GM18507 (cell line): ENCODE measurements at regions not wholly inside any gene's neighbourhood (a gene's known extent, or its start where the extent isn't known, plus 50 kb on each side); places are given as distances from the start of the nearest gene placed in this dataset.

Experiments used
- DNase-seq: peaks from one replicate; pipeline ENCODE4 v3.0.0; 2011; ENCODE audit warnings: low read depth; ENCODE audit not compliant: insufficient read length; ENCODE audit errors: extremely low spot score
- FAIRE-seq: peaks from 2 replicates; lab custom pipeline; 2011; peaks lifted over from hg19 to GRCh38; lab: Jason Lieb, UNC

DNA sequence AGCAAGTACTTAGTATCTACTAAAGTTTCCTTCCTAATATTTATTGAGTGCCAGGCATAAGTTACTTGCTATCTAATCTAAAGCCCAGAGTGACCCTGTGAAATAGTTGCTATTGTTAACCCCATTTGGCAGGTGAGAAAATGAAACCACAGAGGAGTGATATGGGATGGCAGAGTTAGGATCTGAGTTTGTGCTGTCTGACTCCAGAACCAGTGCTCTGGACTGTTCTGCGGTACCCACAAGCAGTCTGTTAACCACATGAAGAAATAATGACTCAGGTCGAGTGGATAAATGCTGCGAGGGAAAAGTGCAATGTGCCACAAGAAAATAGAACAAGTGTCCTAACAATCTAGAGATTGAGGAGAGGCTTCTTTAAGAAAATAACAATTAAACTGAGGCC, 60.7 kb upstream of the GZMB start:
- DNase-seq, result no peak
- FAIRE-seq, result no peak

- DNase-seq (no peak), FAIRE-seq (no peak)
These were observed 60.0 kb upstream of the GZMB start for GRCh38 chr14:24693983-24694382.

DNA sequence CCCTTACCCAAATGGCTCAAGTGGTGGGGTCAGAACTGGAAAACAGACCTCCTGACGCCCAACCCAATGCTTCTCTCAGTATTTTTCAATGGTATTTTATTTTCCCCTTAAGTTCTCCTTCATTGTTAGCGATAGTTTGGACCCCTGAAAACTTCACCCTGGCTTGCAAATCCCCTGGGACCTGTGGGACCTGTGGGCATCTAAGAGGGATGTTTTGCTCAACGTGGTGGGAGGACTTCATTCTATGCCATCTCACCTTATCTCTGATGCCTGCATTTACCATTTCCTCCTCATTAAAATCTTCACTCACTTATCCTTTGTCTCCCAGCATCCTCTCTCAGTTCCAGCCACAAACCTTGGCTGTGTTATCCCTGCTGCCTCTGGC, 59.4 kb upstream of the GZMB start:
- DNase-seq (no peak), FAIRE-seq (no peak)

DNA sequence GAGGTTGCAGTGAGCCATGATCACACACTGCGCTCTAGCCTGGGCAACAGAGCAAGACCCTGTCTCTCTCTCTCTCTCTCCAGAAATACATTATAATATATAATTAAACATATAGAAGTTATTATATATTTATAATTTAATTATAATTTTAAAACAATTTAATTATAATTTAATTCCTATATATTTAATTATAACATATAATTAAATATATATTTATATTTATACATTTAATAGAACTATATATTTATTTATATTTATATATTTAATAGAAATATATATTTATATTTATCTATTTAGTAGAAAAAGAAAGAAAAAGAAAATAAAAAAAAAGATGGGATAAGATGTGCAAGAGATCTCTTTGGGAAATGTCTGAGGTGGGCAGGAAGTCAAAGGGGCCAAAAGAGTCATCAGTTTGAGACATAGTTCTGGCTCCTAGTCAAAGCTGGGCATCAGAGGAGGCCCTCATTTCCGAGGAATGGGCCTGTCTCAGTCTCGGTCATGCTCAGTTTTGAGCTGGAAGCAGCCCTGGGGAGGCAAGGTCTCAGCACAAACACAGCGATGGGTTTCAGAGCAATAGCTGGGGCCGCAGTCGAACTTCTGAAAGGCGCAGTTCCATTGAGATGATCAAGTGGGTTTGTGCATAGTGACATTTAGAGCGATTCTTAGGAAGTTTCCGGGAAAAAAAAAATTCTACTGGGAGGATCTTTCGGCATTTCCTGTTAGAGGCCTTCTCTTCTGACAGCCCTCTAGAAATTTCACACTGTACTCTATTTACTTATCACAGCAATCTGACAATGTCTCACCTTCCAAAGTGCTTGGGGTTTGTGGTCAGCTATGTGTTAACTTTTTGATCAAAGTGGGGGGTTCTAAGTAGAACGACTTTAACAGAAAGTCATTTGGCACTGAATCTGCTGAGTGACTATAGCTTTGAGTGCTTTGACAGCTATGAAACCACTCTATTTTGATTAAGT, 58.7 kb upstream of the GZMB start:
- peak; percentile 81 for FAIRE-seq
- no peak for DNase-seq

DNA sequence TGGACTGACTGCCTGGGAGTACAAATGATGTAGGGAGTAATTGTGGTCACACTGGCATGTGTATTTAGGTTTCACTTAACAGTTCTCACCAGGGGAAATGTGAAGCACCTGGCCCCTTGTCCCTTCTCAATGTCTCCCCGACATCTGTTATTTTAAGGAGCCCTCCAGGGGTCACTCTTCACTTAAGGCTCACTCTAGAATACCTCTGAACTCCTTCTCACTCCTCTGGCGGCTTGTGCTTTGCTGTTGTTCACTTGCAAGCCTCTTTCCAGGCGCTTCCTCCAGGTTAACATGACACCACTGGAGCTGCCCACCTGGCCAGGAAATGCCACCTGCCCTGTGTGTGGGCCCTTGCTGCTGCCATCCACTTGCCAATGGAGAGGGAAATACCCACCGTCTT, 56.5 kb upstream of the GZMB start:
- FAIRE-seq (peak; percentile 63), DNase-seq (no peak)

DNA sequence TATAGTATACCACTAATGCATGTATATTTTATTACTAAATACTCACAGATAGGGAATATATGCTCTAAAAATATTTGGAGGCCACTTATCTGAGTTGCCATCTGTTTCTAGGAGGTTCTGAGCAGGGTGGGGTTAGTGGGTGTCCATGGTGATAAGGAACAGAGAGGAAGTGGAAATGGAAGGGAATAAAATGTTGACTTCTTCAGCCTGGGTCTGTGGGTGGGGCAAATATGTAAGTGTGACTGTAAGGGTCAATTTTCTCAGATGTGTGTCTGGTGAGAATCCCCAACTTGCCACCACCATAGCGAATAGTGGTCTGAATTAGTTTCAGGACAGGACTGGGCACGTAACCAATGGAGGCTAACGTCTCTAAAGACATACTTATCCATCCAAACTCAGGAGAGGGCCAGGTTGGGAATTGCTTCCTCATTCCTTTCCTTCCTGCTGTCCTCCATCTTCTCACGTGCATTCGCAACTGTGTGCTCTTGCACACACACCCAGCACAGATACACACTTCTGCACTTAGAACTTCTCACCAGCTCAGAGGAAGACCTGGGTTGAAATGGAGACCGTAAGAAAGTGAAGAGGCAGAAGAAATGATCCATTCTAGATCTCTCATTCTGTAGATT, 54.2 kb upstream of the GZMB start:
- DNase-seq, result no peak
- FAIRE-seq, result no peak
